ENCODE measurements at regions not wholly inside any gene's neighbourhood (a gene's known extent, or its start where the extent isn't known, plus 50 kb on each side); places are given as distances from the start of the nearest gene placed in this dataset.
A peak's percentile ranks its signal among the peaks of the same experiment; 100 is the strongest.

DNA sequence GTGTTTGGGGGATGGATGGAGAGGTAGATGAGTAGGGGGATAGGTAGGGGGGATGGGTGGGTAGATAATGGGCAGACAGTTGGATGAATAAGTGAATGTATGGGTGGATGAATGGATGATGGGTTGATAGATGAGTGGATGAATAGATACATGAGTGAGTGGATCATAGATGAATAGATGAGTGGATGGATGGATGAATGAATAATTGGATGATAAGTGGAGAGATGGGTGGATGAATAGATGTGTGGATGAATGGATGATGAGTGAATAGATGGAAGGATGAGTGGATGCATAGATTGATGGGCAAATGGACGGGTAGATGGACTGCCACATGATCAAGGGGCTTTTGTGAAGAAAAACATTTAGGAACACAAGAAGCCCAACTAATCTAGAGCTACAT is 133.3 kb upstream of the F3 start:
- TF ChIP-seq, protein P1, sequence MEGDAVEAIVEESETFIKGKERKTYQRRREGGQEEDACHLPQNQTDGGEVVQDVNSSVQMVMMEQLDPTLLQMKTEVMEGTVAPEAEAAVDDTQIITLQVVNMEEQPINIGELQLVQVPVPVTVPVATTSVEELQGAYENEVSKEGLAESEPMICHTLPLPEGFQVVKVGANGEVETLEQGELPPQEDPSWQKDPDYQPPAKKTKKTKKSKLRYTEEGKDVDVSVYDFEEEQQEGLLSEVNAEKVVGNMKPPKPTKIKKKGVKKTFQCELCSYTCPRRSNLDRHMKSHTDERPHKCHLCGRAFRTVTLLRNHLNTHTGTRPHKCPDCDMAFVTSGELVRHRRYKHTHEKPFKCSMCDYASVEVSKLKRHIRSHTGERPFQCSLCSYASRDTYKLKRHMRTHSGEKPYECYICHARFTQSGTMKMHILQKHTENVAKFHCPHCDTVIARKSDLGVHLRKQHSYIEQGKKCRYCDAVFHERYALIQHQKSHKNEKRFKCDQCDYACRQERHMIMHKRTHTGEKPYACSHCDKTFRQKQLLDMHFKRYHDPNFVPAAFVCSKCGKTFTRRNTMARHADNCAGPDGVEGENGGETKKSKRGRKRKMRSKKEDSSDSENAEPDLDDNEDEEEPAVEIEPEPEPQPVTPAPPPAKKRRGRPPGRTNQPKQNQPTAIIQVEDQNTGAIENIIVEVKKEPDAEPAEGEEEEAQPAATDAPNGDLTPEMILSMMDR (conservative IDR thresholded peaks at IDR 0.05; ENCODE audit: low read depth, low read length), result no peak
- DNase-seq (ENCODE audit: low read depth), result no peak
- no peak overlapping the region for H3K4me3 ChIP-seq (ENCODE audit: low read depth, low read length)

DNA sequence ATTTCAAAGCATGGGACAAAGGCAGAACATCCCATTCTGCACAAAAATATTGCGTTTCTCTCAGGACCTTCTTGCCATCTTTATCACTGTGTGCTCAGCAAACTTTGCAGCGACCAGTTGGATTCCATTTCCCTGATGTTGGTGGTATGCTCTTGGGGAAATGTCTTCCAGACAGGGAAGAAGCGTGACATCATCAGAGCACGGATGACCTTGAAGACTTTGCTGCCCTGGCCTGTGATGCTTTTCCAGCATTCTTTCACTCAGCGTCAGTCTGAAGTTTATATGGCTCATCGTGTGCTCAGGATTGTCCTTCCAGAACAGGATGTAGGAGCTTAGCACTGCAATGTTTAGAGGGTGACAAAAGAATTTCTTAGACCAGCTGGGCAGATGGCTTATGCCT is 131.4 kb upstream of the F3 start:
- H3K4me3 ChIP-seq (ENCODE audit: low read depth, low read length), result no peak overlapping the region
- TF ChIP-seq, protein P1 (conservative IDR thresholded peaks at IDR 0.05; ENCODE audit: low read depth, low read length), result no peak
- DNase-seq (ENCODE audit: low read depth), result peak; percentile 45

DNA sequence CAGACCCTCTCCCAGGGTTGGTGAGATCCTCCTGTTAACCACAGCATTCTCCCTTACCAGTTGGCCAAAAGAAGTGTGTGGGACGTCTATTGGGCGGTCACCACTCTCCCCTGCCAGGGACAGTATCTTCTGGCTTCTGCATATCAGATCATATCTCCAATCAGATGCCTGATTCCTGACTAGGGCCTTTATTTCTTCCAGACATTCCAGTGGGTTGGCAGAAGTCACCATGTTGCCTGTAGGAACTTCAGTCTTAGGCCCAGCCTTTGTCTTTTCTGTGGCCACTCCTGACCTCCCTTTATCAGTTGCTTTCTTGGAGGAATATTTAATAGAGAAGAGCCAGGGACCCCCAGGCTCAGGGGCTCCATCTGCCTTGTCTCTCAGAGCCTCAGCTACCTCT is 130.4 kb upstream of the F3 start:
- TF ChIP-seq, protein P1 (conservative IDR thresholded peaks at IDR 0.05; ENCODE audit: low read depth, low read length), result no peak
- no peak overlapping the region for H3K4me3 ChIP-seq (ENCODE audit: low read depth, low read length)
- DNase-seq (ENCODE audit: low read depth), result no peak

DNA sequence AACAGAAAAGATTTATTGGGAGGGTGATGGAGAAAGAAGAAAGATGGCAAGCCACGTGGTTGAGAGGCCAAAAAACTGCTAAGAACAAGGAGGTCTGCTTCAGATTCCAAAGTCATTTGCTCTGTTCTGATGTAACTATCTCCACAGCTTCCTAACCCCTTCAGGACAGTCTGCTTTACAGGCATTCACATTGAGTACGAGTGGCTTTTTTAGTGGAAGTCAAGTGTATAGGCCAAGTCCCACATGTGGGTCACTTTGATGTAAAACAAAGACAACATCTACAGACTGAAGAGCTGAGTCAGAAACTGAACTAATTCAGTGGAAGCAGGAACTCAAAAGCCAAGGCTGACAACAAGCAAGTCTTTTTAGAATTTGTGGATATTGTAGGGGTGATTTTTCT is 128.7 kb upstream of the F3 start:
- TF ChIP-seq, protein P1 (conservative IDR thresholded peaks at IDR 0.05; ENCODE audit: low read depth, low read length), result no peak
- no peak for DNase-seq (ENCODE audit: low read depth)
- H3K4me3 ChIP-seq (ENCODE audit: low read depth, low read length), result no peak overlapping the region

DNA sequence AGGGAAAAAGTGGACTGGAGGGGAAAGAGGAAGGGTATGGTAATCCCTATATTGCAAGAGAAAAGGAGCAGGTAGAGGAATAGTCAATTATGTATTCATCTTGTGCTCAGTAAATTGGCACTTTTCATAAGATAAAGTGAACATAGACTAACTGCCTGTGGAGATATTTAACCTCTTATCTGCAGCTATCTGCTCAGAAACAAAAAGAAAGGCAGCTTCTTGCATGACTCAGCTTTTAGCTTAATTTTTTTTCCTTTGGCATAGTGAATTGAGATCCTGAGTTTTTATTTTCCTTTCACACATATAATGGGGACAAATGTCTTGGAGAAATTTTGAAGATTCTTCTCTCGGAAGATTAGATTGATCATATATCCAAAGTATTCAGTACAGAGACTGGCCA is 127.6 kb upstream of the F3 start:
- no peak for DNase-seq (ENCODE audit: low read depth)
- no peak overlapping the region for H3K4me3 ChIP-seq (ENCODE audit: low read depth, low read length)
- TF ChIP-seq, protein P1 (conservative IDR thresholded peaks at IDR 0.05; ENCODE audit: low read depth, low read length), result no peak

DNA sequence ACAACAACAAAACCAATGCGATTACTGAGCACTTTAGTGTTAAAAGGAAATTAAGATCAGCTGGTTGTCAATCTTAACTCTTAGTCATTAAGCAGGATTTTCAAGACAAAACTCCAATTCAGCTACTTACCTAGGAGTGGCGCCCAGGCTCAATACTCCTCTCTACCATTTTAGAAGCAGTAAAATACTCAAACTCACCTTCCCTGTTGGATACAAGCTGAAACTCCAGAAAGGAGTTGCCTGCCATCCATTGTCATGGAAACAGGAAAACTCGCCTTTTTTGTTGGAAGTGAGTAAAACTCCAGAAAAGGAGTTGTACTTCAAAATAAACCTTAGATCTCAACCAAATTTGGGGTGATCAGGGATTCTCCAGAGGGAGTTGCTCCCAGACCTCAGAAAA is 127.0 kb upstream of the F3 start:
- TF ChIP-seq, protein P1 (conservative IDR thresholded peaks at IDR 0.05; ENCODE audit: low read depth, low read length), result no peak
- no peak overlapping the region for H3K4me3 ChIP-seq (ENCODE audit: low read depth, low read length)
- no peak for DNase-seq (ENCODE audit: low read depth)

DNA sequence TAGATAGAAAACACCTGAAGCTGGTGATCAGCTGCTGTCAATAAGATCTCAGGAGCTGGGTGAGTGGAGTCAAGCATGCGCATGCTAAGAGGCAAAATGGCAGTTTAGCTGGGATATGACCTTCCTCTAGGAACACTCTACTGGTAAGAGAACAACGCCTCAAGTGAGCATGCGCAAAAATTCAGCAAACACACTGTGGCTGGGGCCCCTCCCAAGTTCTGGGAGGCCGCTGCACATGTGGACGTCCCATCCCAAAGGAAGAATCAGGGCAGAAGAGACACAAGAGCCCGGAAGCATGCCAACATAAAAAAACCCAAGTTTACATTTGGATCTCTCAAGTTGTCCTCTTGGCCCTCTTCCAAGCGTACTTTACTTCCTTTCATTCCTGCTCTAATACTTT is 126.3 kb upstream of the F3 start:
- TF ChIP-seq, protein P1 (conservative IDR thresholded peaks at IDR 0.05; ENCODE audit: low read depth, low read length), result no peak
- DNase-seq (ENCODE audit: low read depth), result no peak
- no peak overlapping the region for H3K4me3 ChIP-seq (ENCODE audit: low read depth, low read length)

All from choroid plexus epithelial cell (primary cell).